ENCODE measurements at regions not wholly inside any gene's neighbourhood (a gene's known extent, or its start where the extent isn't known, plus 50 kb on each side); places are given as distances from the start of the nearest gene placed in this dataset.

DNA sequence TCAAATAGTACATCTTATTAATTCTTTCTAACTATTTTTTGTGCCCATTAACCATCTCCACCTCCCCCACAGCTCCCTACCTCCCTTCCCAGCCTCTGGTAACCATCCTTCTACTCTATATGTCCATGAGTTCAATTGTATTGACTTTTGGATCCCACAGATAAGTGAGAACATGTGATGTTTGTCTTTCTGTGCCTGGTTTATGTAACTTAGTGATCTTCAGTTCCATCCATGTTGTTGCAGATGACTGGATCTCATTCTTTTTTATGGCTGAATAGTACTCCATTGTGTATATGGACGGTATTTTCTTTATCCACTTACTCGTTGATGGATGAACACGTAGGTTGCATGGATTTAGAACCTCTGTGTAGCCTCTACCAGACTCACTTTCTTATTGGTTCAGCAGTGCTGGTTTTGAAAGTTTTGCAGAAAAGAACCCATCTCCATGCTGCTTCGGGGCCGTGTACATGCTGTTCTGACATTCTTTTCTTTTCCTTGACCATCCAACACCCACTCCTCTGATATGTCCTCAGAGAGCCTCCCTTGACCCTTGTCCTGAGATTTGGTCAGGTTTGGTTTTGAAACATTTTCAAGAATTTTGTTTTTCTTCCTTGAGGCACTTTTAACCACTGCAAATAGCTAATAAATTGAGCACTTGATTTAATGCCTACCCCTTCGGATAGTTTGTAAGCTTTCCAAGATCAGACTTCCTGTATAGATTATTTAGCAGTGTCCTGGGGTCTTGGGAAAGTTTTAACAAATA, 231.2 kb upstream of the ZFP64 start:
- no peak for DNase-seq
- peaks cover 8% of the 10 kb centered on the region; the same call in 1 of the 2 replicates for H3K36me3 Mint-ChIP-seq (ENCODE audit: low read depth)
- H3K9me3 Mint-ChIP-seq, result peaks cover 45% of the 10 kb centered on the region
- H3K4me3 Mint-ChIP-seq, result no peak overlapping the region
- H3K27me3 Mint-ChIP-seq (ENCODE audit: insufficient read depth), result peaks cover 9% of the 10 kb centered on the region; the same call in 1 of the 2 replicates
- H3K27ac Mint-ChIP-seq, result no peak overlapping the region
- peaks cover 8% of the 10 kb centered on the region; the same call in 1 of the 2 replicates for H3K4me1 Mint-ChIP-seq (ENCODE audit: low read depth)
- TF ChIP-seq, protein P1, sequence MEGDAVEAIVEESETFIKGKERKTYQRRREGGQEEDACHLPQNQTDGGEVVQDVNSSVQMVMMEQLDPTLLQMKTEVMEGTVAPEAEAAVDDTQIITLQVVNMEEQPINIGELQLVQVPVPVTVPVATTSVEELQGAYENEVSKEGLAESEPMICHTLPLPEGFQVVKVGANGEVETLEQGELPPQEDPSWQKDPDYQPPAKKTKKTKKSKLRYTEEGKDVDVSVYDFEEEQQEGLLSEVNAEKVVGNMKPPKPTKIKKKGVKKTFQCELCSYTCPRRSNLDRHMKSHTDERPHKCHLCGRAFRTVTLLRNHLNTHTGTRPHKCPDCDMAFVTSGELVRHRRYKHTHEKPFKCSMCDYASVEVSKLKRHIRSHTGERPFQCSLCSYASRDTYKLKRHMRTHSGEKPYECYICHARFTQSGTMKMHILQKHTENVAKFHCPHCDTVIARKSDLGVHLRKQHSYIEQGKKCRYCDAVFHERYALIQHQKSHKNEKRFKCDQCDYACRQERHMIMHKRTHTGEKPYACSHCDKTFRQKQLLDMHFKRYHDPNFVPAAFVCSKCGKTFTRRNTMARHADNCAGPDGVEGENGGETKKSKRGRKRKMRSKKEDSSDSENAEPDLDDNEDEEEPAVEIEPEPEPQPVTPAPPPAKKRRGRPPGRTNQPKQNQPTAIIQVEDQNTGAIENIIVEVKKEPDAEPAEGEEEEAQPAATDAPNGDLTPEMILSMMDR (IDR thresholded peaks at IDR 0.05), result no peak

DNA sequence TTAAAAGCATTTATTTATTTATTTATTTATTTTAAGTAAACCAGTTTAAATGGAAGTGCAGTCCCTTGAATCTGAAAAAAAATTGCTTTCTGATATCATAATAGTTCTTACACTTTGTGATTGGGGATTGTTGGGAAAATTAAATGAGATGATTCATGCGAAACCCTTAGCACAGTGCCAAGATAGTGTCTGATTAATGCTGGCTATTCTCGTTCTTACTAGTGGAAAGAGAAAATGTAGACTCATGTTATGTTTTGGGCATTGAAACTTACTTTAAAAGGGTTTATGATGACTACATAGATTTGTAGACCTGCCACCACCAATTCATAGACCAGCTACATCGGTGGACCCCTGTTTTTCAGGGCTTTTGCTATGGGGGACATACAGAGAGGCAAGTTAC, 229.2 kb upstream of the ZFP64 start:
- DNase-seq, result no peak
- Mint-ChIP-seq H3K36me3 (ENCODE audit: low read depth) (peaks cover 8% of the 10 kb centered on the region; the same call in 1 of the 2 replicates), H3K9me3 (peaks cover 32% of the 10 kb centered on the region), H3K27me3 (ENCODE audit: insufficient read depth) (peaks cover 9% of the 10 kb centered on the region; the same call in 1 of the 2 replicates), H3K27ac (no peak overlapping the region), H3K4me3 (no peak overlapping the region), H3K4me1 (ENCODE audit: low read depth) (peaks cover 8% of the 10 kb centered on the region; the same call in 1 of the 2 replicates)
- TF ChIP-seq, protein P1 (IDR thresholded peaks at IDR 0.05), result no peak

DNA sequence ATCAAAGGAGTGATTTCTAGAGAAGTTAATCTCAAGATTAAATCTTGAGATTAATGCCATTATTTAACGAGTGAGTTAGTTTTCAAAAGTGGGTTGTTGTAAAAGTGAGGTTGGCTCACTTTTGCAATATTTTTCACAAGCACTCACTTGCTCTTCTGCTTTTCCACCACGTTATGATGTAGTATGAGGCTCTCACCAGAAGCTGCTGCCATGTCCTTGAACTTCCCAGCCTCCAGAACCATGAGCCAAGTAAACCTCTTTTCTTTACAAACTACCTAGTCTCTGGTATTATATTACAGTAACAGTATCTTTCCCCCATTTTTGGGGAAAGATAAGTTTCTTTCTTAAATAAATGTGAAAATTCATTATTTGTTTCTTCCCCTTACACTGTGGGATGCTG, 227.6 kb upstream of the ZFP64 start:
- no peak overlapping the region for H3K27ac Mint-ChIP-seq
- H3K4me1 Mint-ChIP-seq (ENCODE audit: low read depth), result no peaks in the 10 kb centered on the region
- H3K9me3 Mint-ChIP-seq, result peaks cover 24% of the 10 kb centered on the region
- H3K27me3 Mint-ChIP-seq (ENCODE audit: insufficient read depth), result peaks cover 3% of the 10 kb centered on the region; the same call in 1 of the 2 replicates
- no peak for DNase-seq
- no peak overlapping the region for H3K4me3 Mint-ChIP-seq
- TF ChIP-seq, protein P1 (IDR thresholded peaks at IDR 0.05), result no peak
- H3K36me3 Mint-ChIP-seq (ENCODE audit: low read depth), result peaks cover 3% of the 10 kb centered on the region; the same call in 1 of the 2 replicates

DNA sequence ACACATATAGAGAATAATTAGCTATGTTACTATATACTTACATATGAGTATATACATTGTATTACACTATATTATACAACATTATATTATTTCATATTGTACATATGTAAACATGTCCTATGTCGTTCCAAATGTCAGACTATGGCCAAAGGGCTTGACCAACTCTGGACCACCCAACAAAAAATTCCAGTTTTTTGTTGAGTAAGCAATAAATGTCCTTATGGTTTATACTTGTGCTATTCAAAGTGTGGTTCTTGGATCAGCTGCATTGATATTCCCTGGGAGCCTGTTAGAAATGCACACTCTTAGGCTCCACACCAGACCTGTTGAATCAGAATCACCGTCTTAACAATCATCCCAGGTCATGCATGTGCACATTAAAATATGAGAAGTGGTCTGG, 225.4 kb upstream of the ZFP64 start:
- no peaks in the 10 kb centered on the region; the same call in 1 of the 2 replicates for H3K27me3 Mint-ChIP-seq (ENCODE audit: insufficient read depth)
- DNase-seq, result no peak
- H3K9me3 Mint-ChIP-seq, result peaks cover 21% of the 10 kb centered on the region
- TF ChIP-seq, protein P1 (IDR thresholded peaks at IDR 0.05), result no peak
- 0 out of 2 replicates have a peak, but pooled peaks cover 5% of the 10 kb centered on the region for H3K36me3 Mint-ChIP-seq (ENCODE audit: low read depth)
- H3K27ac Mint-ChIP-seq, result no peak overlapping the region
- H3K4me3 Mint-ChIP-seq, result no peak overlapping the region
- H3K4me1 Mint-ChIP-seq (ENCODE audit: low read depth), result no peaks in the 10 kb centered on the region

DNA sequence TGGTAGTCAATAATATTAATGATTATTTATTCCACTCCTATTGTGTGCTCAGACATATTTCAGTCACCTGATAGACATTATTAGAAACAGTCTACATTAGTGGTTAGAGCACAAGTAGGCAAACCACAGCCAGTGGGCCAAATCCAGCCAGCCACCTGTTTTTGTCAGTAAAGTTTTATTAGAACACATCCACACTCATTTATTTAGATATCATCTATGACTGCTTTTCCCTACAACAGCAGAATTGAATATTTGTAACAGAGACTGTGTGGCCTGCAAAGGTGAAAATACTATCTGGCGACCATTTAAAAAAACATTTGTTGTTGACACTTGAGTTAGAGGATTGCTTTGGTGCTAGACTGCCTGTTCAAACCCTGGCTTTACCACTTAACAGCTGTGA, 220.0 kb upstream of the ZFP64 start:
- no peak for DNase-seq
- TF ChIP-seq, protein P1 (IDR thresholded peaks at IDR 0.05), result no peak
- Mint-ChIP-seq H3K4me3 (no peak overlapping the region), H3K27me3 (ENCODE audit: insufficient read depth) (no peaks in the 10 kb centered on the region; the same call in 1 of the 2 replicates), H3K36me3 (ENCODE audit: low read depth) (0 out of 2 replicates have a peak, but pooled peaks cover 5% of the 10 kb centered on the region), H3K4me1 (ENCODE audit: low read depth) (no peaks in the 10 kb centered on the region), H3K27ac (no peak overlapping the region), H3K9me3 (peaks cover 29% of the 10 kb centered on the region)
